T-helper 9 cell (primary cell): ENCODE measurements at regions not wholly inside any gene's neighbourhood (a gene's known extent, or its start where the extent isn't known, plus 50 kb on each side); places are given as distances from the start of the nearest gene placed in this dataset.
"Not testable (repeated sequence)": the region's sequence is repeated elsewhere in the genome, so short reads cannot be mapped to it uniquely, and the experiment has no call there.

Experiments
- DNase-seq: peaks from one replicate; pipeline ENCODE4 v3.0.0-alpha.2; 2020

- no peak for DNase-seq
Measured at GRCh38 chr3:152198665-152199064, 70.1 kb upstream of the MBNL1 start.

- no peak for DNase-seq
Measured at GRCh38 chr3:152199102-152199840, 69.5 kb upstream of the MBNL1 start.

- no peak for DNase-seq
Measured at GRCh38 chr3:152200476-152201420, 68.0 kb upstream of the MBNL1 start.

- no peak for DNase-seq
Measured at GRCh38 chr3:152202976-152203626, 65.6 kb upstream of the MBNL1 start.

GRCh38 chr3:152203652-152204051 is 65.1 kb upstream of the MBNL1 start:
- DNase-seq: no peak

- no peak for DNase-seq
Measured at GRCh38 chr3:152204218-152204617, 64.5 kb upstream of the MBNL1 start.

- DNase-seq: no peak
Measured at GRCh38 chr3:152205097-152205593, 63.6 kb upstream of the MBNL1 start.

GRCh38 chr3:152206243-152206760 is 62.4 kb upstream of the MBNL1 start:
- DNase-seq: no peak

- DNase-seq: no peak
Measured at GRCh38 chr3:152208439-152208838, 60.3 kb upstream of the MBNL1 start.

GRCh38 chr3:152209060-152209459 is 59.7 kb upstream of the MBNL1 start:
- DNase-seq: no peak

- DNase-seq: no peak
Measured at GRCh38 chr3:152209776-152210175, 59.0 kb upstream of the MBNL1 start.

GRCh38 chr3:152210697-152211096 is 58.0 kb upstream of the MBNL1 start:
- no peak for DNase-seq

GRCh38 chr3:152211655-152212054 is 57.1 kb upstream of the MBNL1 start:
- no peak for DNase-seq

- DNase-seq: no peak
Measured at GRCh38 chr3:152213203-152213602, 55.5 kb upstream of the MBNL1 start.

GRCh38 chr3:152213938-152214337 is 54.8 kb upstream of the MBNL1 start:
- no peak for DNase-seq

- DNase-seq: not testable (repeated sequence)
Measured at GRCh38 chr3:152216960-152217865, 51.5 kb upstream of the MBNL1 start.

- DNase-seq: no peak
Measured at GRCh38 chr3:152218602-152219001, 50.1 kb upstream of the MBNL1 start.
